SK-N-MC (cell line): ENCODE measurements at regions not wholly inside any gene's neighbourhood (a gene's known extent, or its start where the extent isn't known, plus 50 kb on each side); places are given as distances from the start of the nearest gene placed in this dataset.

Source experiments
- EZH2 ChIP-seq: fragments of 200-600 bp; sonication (generic); IDR thresholded peaks from one replicate; pipeline ENCODE4 v1.6.1; 2017; ENCODE audit warnings: antibody characterized with exemption
- POLR2AphosphoS5 ChIP-seq: IDR thresholded peaks from 2 replicates; pipeline ENCODE4 v1.6.1; 2012; ENCODE audit warnings: mild to moderate bottlenecking, low read depth, low read length, borderline replicate concordance

DNA sequence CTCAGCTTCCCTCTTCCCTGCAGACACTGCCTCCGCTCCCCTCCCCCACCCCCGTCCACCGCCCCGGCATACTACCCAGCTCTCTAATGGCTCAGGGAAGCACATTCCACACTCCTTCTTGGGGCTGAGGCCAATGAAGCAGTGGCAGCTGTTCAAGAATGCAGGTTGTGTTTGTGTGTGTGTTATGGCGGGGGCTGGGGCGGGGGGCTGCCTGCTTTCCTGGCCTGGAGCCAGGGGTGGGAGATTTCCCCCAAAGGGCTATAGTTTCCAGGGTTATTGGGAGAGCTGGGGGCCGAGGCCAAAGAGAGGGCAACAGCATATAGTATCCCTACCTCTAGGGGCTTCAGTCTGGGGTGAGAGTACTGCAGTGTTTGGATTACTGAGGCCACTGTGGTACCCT, 149.4 kb downstream of the EFNB1 start:
- TF ChIP-seq POLR2AphosphoS5, result no peak
- TF ChIP-seq EZH2, result no peak
